GM19372 (cell line): ENCODE measurements at regions not wholly inside any gene's neighbourhood (a gene's known extent, or its start where the extent isn't known, plus 50 kb on each side); places are given as distances from the start of the nearest gene placed in this dataset.

Experiments used
- ATAC-seq: cut with Tn5 transposase; IDR thresholded peaks from one replicate; pipeline ENCODE4 v1.9.1; 2021; ENCODE audit warnings: mild to moderate bottlenecking, low read depth, moderate library complexity; ENCODE audit not compliant: unreplicated experiment

- no peak for ATAC-seq
Measured at GRCh38 chr1:188317894-188318293, 1489.1 kb downstream of the PLA2G4A start.

- no peak for ATAC-seq
Measured at GRCh38 chr1:188325211-188325610, 1496.5 kb downstream of the PLA2G4A start.

- ATAC-seq: no peak
Measured at GRCh38 chr1:188343914-188344313, 1515.2 kb downstream of the PLA2G4A start.

- no peak for ATAC-seq
Measured at GRCh38 chr1:188350104-188350503, 1521.4 kb downstream of the PLA2G4A start.

GRCh38 chr1:188355082-188355481 lies 1526.3 kb downstream of the PLA2G4A start:
- no peak for ATAC-seq

GRCh38 chr1:188355847-188356246 lies 1527.1 kb downstream of the PLA2G4A start:
- no peak for ATAC-seq

- ATAC-seq: no peak
Measured at GRCh38 chr1:188359315-188359714, 1530.6 kb downstream of the PLA2G4A start.

GRCh38 chr1:188363943-188364342 lies 1535.2 kb downstream of the PLA2G4A start:
- no peak for ATAC-seq

- ATAC-seq: no peak
Measured at GRCh38 chr1:188364927-188365449, 1536.2 kb downstream of the PLA2G4A start.

- no peak for ATAC-seq
Measured at GRCh38 chr1:188365874-188366273, 1537.1 kb downstream of the PLA2G4A start.

- ATAC-seq: no peak
Measured at GRCh38 chr1:188367661-188368060, 1538.9 kb downstream of the PLA2G4A start.

GRCh38 chr1:188371295-188371806 lies 1542.6 kb downstream of the PLA2G4A start:
- no peak for ATAC-seq

- no peak for ATAC-seq
Measured at GRCh38 chr1:188372821-188373220, 1544.1 kb downstream of the PLA2G4A start.

GRCh38 chr1:188382851-188383250 lies 1554.1 kb downstream of the PLA2G4A start:
- ATAC-seq: no peak

GRCh38 chr1:188386161-188386560 lies 1557.4 kb downstream of the PLA2G4A start:
- no peak for ATAC-seq

GRCh38 chr1:188386666-188387065 lies 1557.9 kb downstream of the PLA2G4A start:
- ATAC-seq: no peak

GRCh38 chr1:188394677-188395076 lies 1565.9 kb downstream of the PLA2G4A start:
- no peak for ATAC-seq

- no peak for ATAC-seq
Measured at GRCh38 chr1:188397521-188397920, 1568.8 kb downstream of the PLA2G4A start.

GRCh38 chr1:188402986-188403385 lies 1574.2 kb downstream of the PLA2G4A start:
- no peak for ATAC-seq

GRCh38 chr1:188406636-188407035 lies 1577.9 kb downstream of the PLA2G4A start:
- ATAC-seq: no peak

GRCh38 chr1:188420177-188420576 lies 1591.4 kb downstream of the PLA2G4A start:
- ATAC-seq: no peak

GRCh38 chr1:188423073-188423472 lies 1594.3 kb downstream of the PLA2G4A start:
- no peak for ATAC-seq

GRCh38 chr1:188424176-188424575 lies 1595.4 kb downstream of the PLA2G4A start:
- ATAC-seq: no peak
